ENCODE measurements at regions not wholly inside any gene's neighbourhood (a gene's known extent, or its start where the extent isn't known, plus 50 kb on each side); places are given as distances from the start of the nearest gene placed in this dataset.
A peak's percentile ranks its signal among the peaks of the same experiment; 100 is the strongest.

- DNase-seq (ENCODE audit: low spot score): no peak
Observed at GRCh38 chr20:40589581-40589980, 99.5 kb downstream of the MAFB start.

- DNase-seq (ENCODE audit: low spot score): no peak
Observed at GRCh38 chr20:40588891-40589290, 100.1 kb downstream of the MAFB start.

- DNase-seq (ENCODE audit: low spot score): no peak
Observed at GRCh38 chr20:40587038-40587437, 102.0 kb downstream of the MAFB start.

GRCh38 chr20:40584130-40584809 is 104.8 kb downstream of the MAFB start:
- no peak for DNase-seq (ENCODE audit: low spot score)

- no peak for DNase-seq (ENCODE audit: low spot score)
Observed at GRCh38 chr20:40583636-40584035, 105.4 kb downstream of the MAFB start.

- DNase-seq (ENCODE audit: low spot score): no peak
Observed at GRCh38 chr20:40583205-40583604, 105.8 kb downstream of the MAFB start.

GRCh38 chr20:40582531-40582930 is 106.5 kb downstream of the MAFB start:
- no peak for DNase-seq (ENCODE audit: low spot score)

GRCh38 chr20:40579701-40580100 is 109.3 kb downstream of the MAFB start:
- DNase-seq (ENCODE audit: low spot score): no peak

GRCh38 chr20:40578961-40579360 is 110.1 kb downstream of the MAFB start:
- no peak for DNase-seq (ENCODE audit: low spot score)

- no peak for DNase-seq (ENCODE audit: low spot score)
Observed at GRCh38 chr20:40575851-40576250, 113.2 kb downstream of the MAFB start.

GRCh38 chr20:40572251-40572650 is 116.8 kb downstream of the MAFB start:
- no peak for DNase-seq (ENCODE audit: low spot score)

- DNase-seq (ENCODE audit: low spot score): no peak
Observed at GRCh38 chr20:40571639-40572038, 117.4 kb downstream of the MAFB start.

GRCh38 chr20:40568200-40568599 is 120.8 kb downstream of the MAFB start:
- no peak for DNase-seq (ENCODE audit: low spot score)

- no peak for DNase-seq (ENCODE audit: low spot score)
Observed at GRCh38 chr20:40565682-40566040, 123.4 kb downstream of the MAFB start.

- DNase-seq (ENCODE audit: low spot score): peak; percentile 73
Observed at GRCh38 chr20:40565001-40565681, 123.9 kb downstream of the MAFB start.

GRCh38 chr20:40563296-40563950 is 125.6 kb downstream of the MAFB start:
- DNase-seq (ENCODE audit: low spot score): peak; percentile 94

- peak; percentile 66 for DNase-seq (ENCODE audit: low spot score)
Observed at GRCh38 chr20:40562031-40562430, 127.0 kb downstream of the MAFB start.

- no peak for DNase-seq (ENCODE audit: low spot score)
Observed at GRCh38 chr20:40561187-40561586, 127.8 kb downstream of the MAFB start.

GRCh38 chr20:40558212-40558611 is 130.8 kb downstream of the MAFB start:
- DNase-seq (ENCODE audit: low spot score): no peak

- no peak for DNase-seq (ENCODE audit: low spot score)
Observed at GRCh38 chr20:40551125-40551530, 137.9 kb downstream of the MAFB start.

GRCh38 chr20:40547483-40548091 is 141.4 kb downstream of the MAFB start:
- DNase-seq (ENCODE audit: low spot score): no peak

- no peak for DNase-seq (ENCODE audit: low spot score)
Observed at GRCh38 chr20:40545478-40545877, 143.6 kb downstream of the MAFB start.

- no peak for DNase-seq (ENCODE audit: low spot score)
Observed at GRCh38 chr20:40542065-40542464, 147.0 kb downstream of the MAFB start.

Measured in LoVo (cell line).